ENCODE measurements at regions not wholly inside any gene's neighbourhood (a gene's known extent, or its start where the extent isn't known, plus 50 kb on each side); places are given as distances from the start of the nearest gene placed in this dataset.

DNA sequence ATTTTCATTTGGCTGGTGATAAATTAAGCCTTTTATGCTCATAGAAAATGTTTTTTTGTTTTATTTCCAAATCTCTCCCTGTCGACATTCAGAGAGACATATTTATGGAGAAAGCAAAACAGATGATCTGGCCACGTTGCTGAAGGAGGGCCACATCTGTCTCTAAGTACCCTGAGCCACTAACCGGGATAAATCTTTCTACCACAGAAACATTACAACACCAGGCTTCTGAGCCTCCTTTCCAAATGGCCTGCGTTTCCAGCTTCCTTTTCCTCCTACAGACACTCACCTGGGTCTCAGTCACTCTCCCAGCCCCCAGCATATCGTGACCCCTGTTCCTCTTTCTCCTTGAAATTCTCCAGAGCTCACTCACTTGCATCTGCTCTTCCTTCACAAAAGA lies 161.0 kb downstream of the ARRDC4 start:
- DNase-seq = no peak
- intact Hi-C loops (cut with DNase I; ENCODE audit: low total_unique reads) = no loop called here
- H3K9me3 ChIP-seq = no peaks in the 10 kb centered on the region

GRCh38 chr15:98121957-98122356 lies 161.5 kb downstream of the ARRDC4 start:
- intact Hi-C loops (cut with DNase I; ENCODE audit: low total_unique reads) = no loop called here

More for the DNA sequence above, 161.0 kb downstream of the ARRDC4 start:
- Histone ChIP-seq H3K4me3 (no peak overlapping the region), H3K36me3 (no peaks in the 10 kb centered on the region), H3K27ac (no peak overlapping the region), H3K4me1 (no peaks in the 10 kb centered on the region), H3K27me3 (no peaks in the 10 kb centered on the region)
- TF ChIP-seq CTCF (IDR thresholded peaks at IDR 0.05) = no peak

GRCh38 chr15:98123297-98123696 lies 162.8 kb downstream of the ARRDC4 start:
- Histone ChIP-seq H3K4me3 (no peak overlapping the region), H3K9me3 (no peaks in the 10 kb centered on the region), H3K4me1 (no peaks in the 10 kb centered on the region), H3K27ac (no peak overlapping the region), H3K36me3 (no peaks in the 10 kb centered on the region), H3K27me3 (no peaks in the 10 kb centered on the region)
- intact Hi-C loops (cut with DNase I; ENCODE audit: low total_unique reads) = no loop called here
- DNase-seq = no peak
- TF ChIP-seq CTCF (IDR thresholded peaks at IDR 0.05) = no peak

More at GRCh38 chr15:98121957-98122356, 161.5 kb downstream of the ARRDC4 start:
- Histone ChIP-seq H3K4me1 (no peaks in the 10 kb centered on the region), H3K36me3 (no peaks in the 10 kb centered on the region), H3K27me3 (no peaks in the 10 kb centered on the region), H3K27ac (no peak overlapping the region), H3K4me3 (no peak overlapping the region), H3K9me3 (no peaks in the 10 kb centered on the region)
- no peak for DNase-seq
- TF ChIP-seq CTCF (IDR thresholded peaks at IDR 0.05) = no peak

DNA sequence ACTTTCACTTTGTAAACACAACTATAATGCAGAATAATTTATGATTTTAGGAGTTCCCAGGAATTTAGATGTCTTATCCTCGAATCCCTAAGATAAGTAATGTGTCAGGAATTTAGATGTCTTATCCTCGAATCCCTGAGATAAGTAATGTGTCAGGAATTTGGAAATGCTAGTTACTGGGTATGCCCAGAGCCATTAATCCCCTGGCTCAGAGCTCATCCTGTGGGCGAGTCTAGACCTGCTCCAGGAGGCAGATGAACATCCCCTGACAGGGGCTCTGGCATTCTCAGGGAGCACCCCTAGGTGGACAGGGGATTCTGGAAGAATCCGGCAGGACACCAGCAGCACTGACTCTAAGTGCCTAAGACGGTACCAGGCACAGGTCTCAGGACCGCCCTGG lies 163.3 kb downstream of the ARRDC4 start:
- H3K4me3 ChIP-seq = no peak overlapping the region
- H3K4me1 ChIP-seq = no peaks in the 10 kb centered on the region
- intact Hi-C loops (cut with DNase I; ENCODE audit: low total_unique reads) = no loop called here
- H3K27ac ChIP-seq = no peak overlapping the region
- no peaks in the 10 kb centered on the region for H3K9me3 ChIP-seq
- no peak for DNase-seq
- no peaks in the 10 kb centered on the region for H3K27me3 ChIP-seq
- H3K36me3 ChIP-seq = no peaks in the 10 kb centered on the region
- no peak for TF ChIP-seq CTCF (IDR thresholded peaks at IDR 0.05)

- Histone ChIP-seq H3K27ac (no peak overlapping the region), H3K4me3 (no peak overlapping the region), H3K9me3 (no peaks in the 10 kb centered on the region), H3K36me3 (no peaks in the 10 kb centered on the region), H3K27me3 (no peaks in the 10 kb centered on the region), H3K4me1 (no peaks in the 10 kb centered on the region)
- DNase-seq = no peak
- no peak for TF ChIP-seq CTCF (IDR thresholded peaks at IDR 0.05)
- intact Hi-C loops (cut with DNase I; ENCODE audit: low total_unique reads) = no loop called here
Observed at GRCh38 chr15:98124581-98124980, 164.1 kb downstream of the ARRDC4 start.
